Muscle layer of colon (tissue), 2 donors: ENCODE measurements at regions not wholly inside any gene's neighbourhood (a gene's known extent, or its start where the extent isn't known, plus 50 kb on each side); places are given as distances from the start of the nearest gene placed in this dataset.
"Not testable (repeated sequence)": the region's sequence is repeated elsewhere in the genome, so short reads cannot be mapped to it uniquely, and the experiment has no call there.

Source experiments
- H3K27ac ChIP-seq: one replicate; pipeline ENCODE4 v1.7.0; 2013; ENCODE audit warnings: low read depth, mild to moderate bottlenecking, low read length, moderate library complexity
- H3K27me3 ChIP-seq, 2 donors: one replicate each; pipeline ENCODE4 v1.7.0; 2013; ENCODE audit warnings: low read length in 2 of 2, mild to moderate bottlenecking in 2 of 2; ENCODE audit not compliant: insufficient read depth in 2 of 2, control insufficient read depth in 1 of 2
- H3K36me3 ChIP-seq: one replicate; pipeline ENCODE4 v1.7.0; 2013; ENCODE audit warnings: mild to moderate bottlenecking, low read length; ENCODE audit not compliant: insufficient read depth
- H3K4me1 ChIP-seq: one replicate; pipeline ENCODE4 v1.7.0; 2013; ENCODE audit warnings: mild to moderate bottlenecking, low read length; ENCODE audit not compliant: insufficient read depth
- H3K4me3 ChIP-seq, 2 donors: one replicate each; pipeline ENCODE4 v1.7.0; 2013; ENCODE audit warnings: low read length in 2 of 2, low read depth in 1 of 2, mild to moderate bottlenecking in 1 of 2, moderate library complexity in 1 of 2
- H3K9ac ChIP-seq: one replicate; pipeline ENCODE4 v1.7.0; 2013; ENCODE audit warnings: low read length
- H3K9me3 ChIP-seq: one replicate; pipeline ENCODE4 v1.7.0; 2013; ENCODE audit warnings: mild to moderate bottlenecking, low read length
- donor health status: abdominal sarcoma.
- donor health status: Adenocarcinoma of cecum.

DNA sequence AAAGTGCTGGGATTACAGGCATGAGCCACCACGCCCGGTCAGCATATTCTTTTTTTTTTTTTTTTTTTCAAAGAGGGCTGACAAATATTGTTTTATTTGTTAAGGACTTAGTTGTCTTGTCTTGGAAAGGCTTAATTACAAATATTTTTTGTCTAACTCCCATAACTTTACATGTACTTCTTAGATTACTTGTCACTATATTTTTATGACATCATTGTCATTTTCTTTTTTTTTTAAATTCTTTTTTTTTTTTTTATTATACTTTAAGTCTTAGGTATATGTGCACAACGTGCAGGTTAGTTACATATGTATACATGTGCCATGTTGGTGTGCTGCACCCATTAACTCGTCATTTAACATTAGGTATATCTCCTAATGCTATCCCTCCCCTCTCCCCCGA lies 162.5 kb downstream of the DISP1 start:
- H3K4me1 ChIP-seq = peaks cover 52% of the 10 kb centered on the region
- not testable (repeated sequence) for H3K9me3 ChIP-seq, H3K27me3 ChIP-seq, H3K9ac ChIP-seq, H3K36me3 ChIP-seq, H3K27ac ChIP-seq, H3K4me3 ChIP-seq

- peaks cover 41% of the 10 kb centered on the region for H3K4me1 ChIP-seq
- no peak overlapping the region for H3K4me3 ChIP-seq
- H3K27ac ChIP-seq = no peak overlapping the region
These were observed 163.5 kb downstream of the TLR5 start for GRCh38 chr1:222979561-222979960.

GRCh38 chr1:222987674-222988076 lies 155.4 kb downstream of the TLR5 start:
- Histone ChIP-seq H3K9me3 (no peaks in the 10 kb centered on the region), H3K9ac (no peak overlapping the region), H3K27ac (no peak overlapping the region), H3K27me3 (no peaks in the 10 kb centered on the region), H3K4me1 (peaks cover 7% of the 10 kb centered on the region), H3K4me3 (no peak overlapping the region), H3K36me3 (peaks cover 7% of the 10 kb centered on the region)

More at GRCh38 chr1:222979561-222979960, 163.5 kb downstream of the TLR5 start:
- Histone ChIP-seq H3K27me3 (no peaks in the 10 kb centered on the region), H3K36me3 (no peaks in the 10 kb centered on the region), H3K9ac (no peak overlapping the region), H3K9me3 (no peaks in the 10 kb centered on the region)

DNA sequence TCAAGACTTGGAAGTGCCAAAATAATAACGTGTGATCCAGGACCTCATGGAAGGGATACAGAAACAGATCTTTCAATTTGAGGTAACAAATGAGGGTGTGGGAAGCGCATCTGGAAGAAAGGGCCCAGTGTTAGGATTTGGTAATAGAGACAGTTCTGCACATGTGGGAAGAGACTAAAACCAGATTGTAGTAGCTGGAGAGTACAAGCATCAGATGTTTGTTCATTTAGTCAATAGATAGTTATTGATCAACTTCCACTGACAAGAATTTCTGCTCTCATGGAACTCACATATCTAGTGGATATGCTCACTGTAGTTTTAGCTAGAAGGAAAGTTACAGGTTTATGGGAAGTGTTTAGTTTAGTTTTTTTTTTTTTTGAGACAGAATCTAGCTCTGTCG lies 153.6 kb downstream of the TLR5 start:
- Histone ChIP-seq H3K4me3 (no peak overlapping the region), H3K9ac (no peak overlapping the region), H3K36me3 (peaks cover 7% of the 10 kb centered on the region), H3K27ac (no peak overlapping the region), H3K9me3 (no peaks in the 10 kb centered on the region), H3K27me3 (no peaks in the 10 kb centered on the region), H3K4me1 (peaks cover 7% of the 10 kb centered on the region)

DNA sequence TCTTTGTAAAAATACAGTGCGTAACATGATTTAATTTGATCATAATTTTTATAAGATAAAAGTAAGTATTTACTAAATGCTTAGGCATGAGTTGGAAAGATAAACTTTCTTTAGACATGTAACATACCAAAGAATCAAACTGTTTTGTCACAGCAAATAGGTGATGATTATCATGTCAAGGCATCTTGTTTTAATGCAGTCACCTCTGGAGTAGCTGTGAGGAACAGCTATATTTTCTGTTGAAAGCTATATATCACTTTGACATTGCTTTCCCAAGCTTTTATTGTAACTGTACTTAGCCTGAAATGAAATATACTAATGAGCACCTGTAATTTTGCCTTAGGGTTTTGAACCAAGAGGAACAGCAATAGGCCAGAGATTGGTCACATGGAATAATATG lies 151.9 kb downstream of the TLR5 start:
- H3K4me1 ChIP-seq = no peaks in the 10 kb centered on the region
- H3K4me3 ChIP-seq = no peak overlapping the region
- H3K9ac ChIP-seq = no peak overlapping the region
- no peak overlapping the region for H3K27ac ChIP-seq
- no peaks in the 10 kb centered on the region for H3K9me3 ChIP-seq
- H3K27me3 ChIP-seq = no peaks in the 10 kb centered on the region
- H3K36me3 ChIP-seq = peaks cover 7% of the 10 kb centered on the region

GRCh38 chr1:222991908-222992307 lies 151.1 kb downstream of the TLR5 start:
- no peak overlapping the region for H3K27ac ChIP-seq
- H3K9me3 ChIP-seq = no peaks in the 10 kb centered on the region
- H3K4me1 ChIP-seq = no peaks in the 10 kb centered on the region
- H3K9ac ChIP-seq = no peak overlapping the region
- H3K36me3 ChIP-seq = peaks cover 4% of the 10 kb centered on the region
- no peak overlapping the region for H3K4me3 ChIP-seq
- H3K27me3 ChIP-seq = no peaks in the 10 kb centered on the region

DNA sequence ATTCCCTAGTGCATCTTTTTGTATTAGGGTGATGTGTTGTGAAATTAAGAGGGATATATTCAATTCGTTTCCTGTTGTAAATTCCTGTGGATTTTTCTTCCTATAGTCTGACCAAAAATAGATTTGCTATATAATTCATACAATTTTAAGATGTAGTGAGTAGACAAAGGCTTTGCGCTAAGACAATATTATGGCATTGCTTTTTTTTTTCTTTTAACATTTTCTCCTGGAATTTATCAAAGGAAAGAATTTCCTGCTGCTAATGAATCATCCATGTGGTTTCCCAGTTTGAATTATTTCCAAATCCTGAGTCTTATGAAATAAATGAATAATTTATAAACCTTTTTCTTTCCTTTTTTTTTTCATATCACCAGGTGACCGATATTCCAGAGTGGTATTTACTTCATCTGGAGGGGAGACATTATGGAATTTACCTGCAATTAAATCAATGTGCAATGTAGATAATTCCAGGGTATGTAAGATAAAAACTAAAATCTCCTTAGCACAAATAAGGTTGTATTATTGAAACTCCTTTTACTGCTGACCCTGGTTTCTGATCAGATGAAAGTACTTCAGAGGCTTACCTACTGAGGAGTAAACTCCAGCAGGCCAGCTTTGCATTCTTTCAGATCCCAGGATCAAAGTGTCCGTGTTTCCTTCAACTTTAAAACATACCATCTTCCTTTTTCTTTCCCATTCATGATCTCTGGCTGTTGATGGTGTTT lies 148.4 kb downstream of the TLR5 start:
- no peaks in the 10 kb centered on the region for H3K27me3 ChIP-seq
- H3K9ac ChIP-seq = no peak overlapping the region
- H3K4me3 ChIP-seq = no peak overlapping the region
- H3K9me3 ChIP-seq = no peaks in the 10 kb centered on the region
- no peaks in the 10 kb centered on the region for H3K4me1 ChIP-seq
- no peak overlapping the region for H3K27ac ChIP-seq
- H3K36me3 ChIP-seq = peaks cover 8% of the 10 kb centered on the region

DNA sequence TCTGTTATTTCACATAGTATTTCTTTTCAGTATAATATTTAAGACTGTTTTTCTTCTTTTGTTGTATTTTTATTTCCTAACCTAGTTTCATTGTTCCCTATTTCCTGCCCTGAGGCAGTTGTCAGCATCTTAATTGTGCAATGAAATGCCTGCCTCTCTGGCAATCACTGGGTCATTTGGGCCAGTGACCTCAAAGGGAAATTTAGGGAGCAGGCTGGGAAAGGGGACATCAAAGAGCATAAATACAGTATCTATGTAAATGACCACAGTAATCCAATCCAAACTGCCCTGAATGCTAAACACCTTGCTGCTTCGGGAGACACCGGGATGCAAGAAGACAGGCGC lies 147.8 kb downstream of the TLR5 start:
- H3K9me3 ChIP-seq = no peaks in the 10 kb centered on the region
- peaks cover 8% of the 10 kb centered on the region for H3K36me3 ChIP-seq
- no peak overlapping the region for H3K4me3 ChIP-seq
- H3K27ac ChIP-seq = no peak overlapping the region
- no peaks in the 10 kb centered on the region for H3K4me1 ChIP-seq
- H3K27me3 ChIP-seq = no peaks in the 10 kb centered on the region
- no peak overlapping the region for H3K9ac ChIP-seq

- no peaks in the 10 kb centered on the region for H3K9me3 ChIP-seq
- H3K36me3 ChIP-seq = peaks cover 8% of the 10 kb centered on the region
- no peak overlapping the region for H3K9ac ChIP-seq
- no peak overlapping the region for H3K4me3 ChIP-seq
- no peak overlapping the region for H3K27ac ChIP-seq
- H3K4me1 ChIP-seq = no peaks in the 10 kb centered on the region
- H3K27me3 ChIP-seq = no peaks in the 10 kb centered on the region
These were observed 147.3 kb downstream of the TLR5 start for GRCh38 chr1:222995620-222996309.

GRCh38 chr1:222996310-222996975 lies 146.6 kb downstream of the TLR5 start:
- Histone ChIP-seq H3K4me3 (no peak overlapping the region), H3K9ac (no peak overlapping the region), H3K27ac (no peak overlapping the region), H3K36me3 (peaks cover 8% of the 10 kb centered on the region), H3K27me3 (no peaks in the 10 kb centered on the region), H3K9me3 (no peaks in the 10 kb centered on the region), H3K4me1 (no peaks in the 10 kb centered on the region)

DNA sequence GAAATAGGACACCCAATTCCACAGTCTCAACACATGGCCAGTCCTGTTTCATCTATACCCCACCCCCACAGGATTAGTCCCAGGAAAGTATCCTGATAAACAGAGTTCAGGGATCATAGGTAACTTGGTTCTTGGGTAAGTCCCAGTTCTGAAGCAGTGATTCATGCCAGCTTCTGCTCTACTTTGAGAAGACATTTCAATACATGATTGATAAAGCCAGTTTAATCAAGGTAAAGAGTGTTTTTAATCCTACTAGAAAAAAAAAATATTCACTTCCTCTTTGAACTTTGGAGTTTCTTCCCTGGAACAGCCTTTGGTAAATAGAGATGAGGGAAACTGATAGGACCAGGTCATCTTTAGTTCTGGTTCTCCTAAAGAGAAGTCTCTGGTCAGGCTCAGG lies 142.4 kb downstream of the TLR5 start:
- peaks cover 10% of the 10 kb centered on the region for H3K4me1 ChIP-seq
- H3K36me3 ChIP-seq = peaks cover 29% of the 10 kb centered on the region
- H3K9ac ChIP-seq = no peak overlapping the region
- no peaks in the 10 kb centered on the region for H3K9me3 ChIP-seq
- no peaks in the 10 kb centered on the region for H3K27me3 ChIP-seq
- no peak overlapping the region for H3K27ac ChIP-seq
- no peak overlapping the region for H3K4me3 ChIP-seq
